DMS114 treated with DMSO at 0.1 percent for 48 hours (cell line): ENCODE measurements at regions not wholly inside any gene's neighbourhood (a gene's known extent, or its start where the extent isn't known, plus 50 kb on each side); places are given as distances from the start of the nearest gene placed in this dataset.

ENCODE experiments used
- DNase-seq: peaks from one replicate; lab custom pipeline; 2025; ENCODE audit not compliant: unreplicated experiment; lab: John Stamatoyannopoulos, UW

GRCh38 chr13:78029901-78030300 lies 111.3 kb upstream of the EDNRB start:
- no peak for DNase-seq

- DNase-seq: no peak
Measured at GRCh38 chr13:78028960-78029359, 110.3 kb upstream of the EDNRB start.

GRCh38 chr13:78024996-78025395 lies 106.4 kb upstream of the EDNRB start:
- no peak for DNase-seq

GRCh38 chr13:78022164-78022877 lies 103.7 kb upstream of the EDNRB start:
- DNase-seq: no peak

GRCh38 chr13:78020861-78021260 lies 102.2 kb upstream of the EDNRB start:
- no peak for DNase-seq

GRCh38 chr13:78015782-78016181 lies 97.2 kb upstream of the EDNRB start:
- no peak for DNase-seq

GRCh38 chr13:78012046-78012445 lies 93.4 kb upstream of the EDNRB start:
- DNase-seq: no peak

- DNase-seq: no peak
Measured at GRCh38 chr13:78004821-78005220, 86.2 kb upstream of the EDNRB start.

- no peak for DNase-seq
Measured at GRCh38 chr13:77999746-78000145, 81.1 kb upstream of the EDNRB start.

GRCh38 chr13:77994166-77994565 lies 75.5 kb upstream of the EDNRB start:
- DNase-seq: no peak

GRCh38 chr13:77991003-77991402 lies 72.4 kb upstream of the EDNRB start:
- DNase-seq: no peak

GRCh38 chr13:77989281-77989680 lies 70.7 kb upstream of the EDNRB start:
- DNase-seq: no peak

GRCh38 chr13:77988355-77988754 lies 69.7 kb upstream of the EDNRB start:
- no peak for DNase-seq

GRCh38 chr13:77986713-77987112 lies 68.1 kb upstream of the EDNRB start:
- DNase-seq: no peak

- DNase-seq: no peak
Measured at GRCh38 chr13:77985866-77986636, 67.4 kb upstream of the EDNRB start.

GRCh38 chr13:77981281-77981881 lies 62.8 kb upstream of the EDNRB start:
- DNase-seq: no peak

GRCh38 chr13:77980592-77980991 lies 62.0 kb upstream of the EDNRB start:
- DNase-seq: no peak

GRCh38 chr13:77979721-77980385 lies 61.2 kb upstream of the EDNRB start:
- no peak for DNase-seq

- no peak for DNase-seq
Measured at GRCh38 chr13:77975358-77976042, 56.9 kb upstream of the EDNRB start.

GRCh38 chr13:77969299-77969698 lies 50.7 kb upstream of the EDNRB start:
- no peak for DNase-seq
